ENCODE measurements at regions not wholly inside any gene's neighbourhood (a gene's known extent, or its start where the extent isn't known, plus 50 kb on each side); places are given as distances from the start of the nearest gene placed in this dataset.

DNA sequence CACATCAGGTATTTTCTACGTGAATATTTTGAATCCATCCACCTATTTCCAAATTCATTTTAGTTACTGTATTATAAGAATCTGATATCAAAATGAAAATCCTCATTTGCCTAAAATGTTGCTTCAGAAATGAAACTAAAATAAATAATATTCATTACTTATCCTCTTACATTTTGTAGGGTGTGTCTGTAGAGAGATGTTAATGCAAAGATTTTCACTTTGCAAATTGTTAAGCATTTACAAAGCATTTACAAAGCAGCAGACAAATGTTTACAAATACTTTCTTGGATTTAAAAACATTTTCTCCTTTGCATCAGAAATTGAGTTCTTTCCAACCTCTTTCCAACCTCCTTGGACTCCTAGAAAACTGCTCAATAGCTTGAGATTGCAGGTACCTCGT lies 360.0 kb upstream of the DCN start:
- H3K36me3 ChIP-seq (ENCODE audit: insufficient read depth, low read length): no peaks in the 10 kb centered on the region
- no peaks in the 10 kb centered on the region for H3K79me2 ChIP-seq (ENCODE audit: insufficient read depth, low read length)

DNA sequence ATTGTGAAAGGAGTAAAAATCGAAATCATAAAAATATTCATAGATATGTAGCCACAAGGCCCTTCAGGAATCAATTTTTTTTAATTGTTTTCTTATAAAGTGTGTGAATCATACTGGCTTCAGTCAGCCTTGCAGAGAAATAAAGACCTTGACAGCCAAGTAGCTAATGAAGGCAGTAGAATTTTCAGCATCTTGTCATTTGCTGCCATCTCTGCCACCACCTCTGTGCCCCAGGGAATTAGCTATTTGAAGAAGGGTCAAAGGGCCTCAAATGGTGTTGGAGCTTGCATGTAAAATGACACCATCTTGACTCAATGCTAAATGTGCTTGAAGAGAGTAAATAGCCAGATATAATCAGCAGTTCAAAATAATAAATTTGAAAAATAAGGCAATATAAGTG lies 359.4 kb upstream of the DCN start:
- Histone ChIP-seq H3K36me3 (ENCODE audit: insufficient read depth, low read length) (no peaks in the 10 kb centered on the region), H3K4me1 (ENCODE audit: insufficient read depth, low read length, severe bottlenecking) (no peaks in the 10 kb centered on the region), H2AFZ (ENCODE audit: low read length) (no peak overlapping the region), H3K4me3 (ENCODE audit: low read depth, low read length, poor library complexity, severe bottlenecking) (no peak overlapping the region), H3K79me2 (ENCODE audit: insufficient read depth, low read length) (no peaks in the 10 kb centered on the region), H3K27ac (ENCODE audit: low read depth, low read length, poor library complexity, severe bottlenecking) (no peak overlapping the region), H4K20me1 (ENCODE audit: insufficient read depth, low read length) (no peaks in the 10 kb centered on the region), H3F3A (ENCODE audit: insufficient read depth, low read length) (no peaks in the 10 kb centered on the region), H3K9me3 (ENCODE audit: low read length) (no peaks in the 10 kb centered on the region), H3K9me2 (ENCODE audit: low read depth, low read length) (no peaks in the 10 kb centered on the region), H3K4me2 (ENCODE audit: low read length) (no peak overlapping the region), H3K27me3 (ENCODE audit: insufficient read depth, low read length) (no peaks in the 10 kb centered on the region), H3K9ac (ENCODE audit: low read length) (no peak overlapping the region)
- TF ChIP-seq, protein P1, sequence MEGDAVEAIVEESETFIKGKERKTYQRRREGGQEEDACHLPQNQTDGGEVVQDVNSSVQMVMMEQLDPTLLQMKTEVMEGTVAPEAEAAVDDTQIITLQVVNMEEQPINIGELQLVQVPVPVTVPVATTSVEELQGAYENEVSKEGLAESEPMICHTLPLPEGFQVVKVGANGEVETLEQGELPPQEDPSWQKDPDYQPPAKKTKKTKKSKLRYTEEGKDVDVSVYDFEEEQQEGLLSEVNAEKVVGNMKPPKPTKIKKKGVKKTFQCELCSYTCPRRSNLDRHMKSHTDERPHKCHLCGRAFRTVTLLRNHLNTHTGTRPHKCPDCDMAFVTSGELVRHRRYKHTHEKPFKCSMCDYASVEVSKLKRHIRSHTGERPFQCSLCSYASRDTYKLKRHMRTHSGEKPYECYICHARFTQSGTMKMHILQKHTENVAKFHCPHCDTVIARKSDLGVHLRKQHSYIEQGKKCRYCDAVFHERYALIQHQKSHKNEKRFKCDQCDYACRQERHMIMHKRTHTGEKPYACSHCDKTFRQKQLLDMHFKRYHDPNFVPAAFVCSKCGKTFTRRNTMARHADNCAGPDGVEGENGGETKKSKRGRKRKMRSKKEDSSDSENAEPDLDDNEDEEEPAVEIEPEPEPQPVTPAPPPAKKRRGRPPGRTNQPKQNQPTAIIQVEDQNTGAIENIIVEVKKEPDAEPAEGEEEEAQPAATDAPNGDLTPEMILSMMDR (IDR thresholded peaks at IDR 0.05; ENCODE audit: low read length): no peak
- no peak for TF ChIP-seq EZH2 (IDR thresholded peaks at IDR 0.05; ENCODE audit: borderline replicate concordance, low read length)

More for the DNA sequence above, 360.0 kb upstream of the DCN start:
- TF ChIP-seq, protein P1 (IDR thresholded peaks at IDR 0.05; ENCODE audit: low read length): no peak
- TF ChIP-seq EZH2 (IDR thresholded peaks at IDR 0.05; ENCODE audit: borderline replicate concordance, low read length): no peak
- no peaks in the 10 kb centered on the region for H3K9me3 ChIP-seq (ENCODE audit: low read length)
- H3K4me1 ChIP-seq (ENCODE audit: insufficient read depth, low read length, severe bottlenecking): no peaks in the 10 kb centered on the region
- no peaks in the 10 kb centered on the region for H3K27me3 ChIP-seq (ENCODE audit: insufficient read depth, low read length)
- no peaks in the 10 kb centered on the region for H3K9me2 ChIP-seq (ENCODE audit: low read depth, low read length)
- no peak overlapping the region for H3K4me2 ChIP-seq (ENCODE audit: low read length)
- no peak overlapping the region for H3K4me3 ChIP-seq (ENCODE audit: low read depth, low read length, poor library complexity, severe bottlenecking)
- no peaks in the 10 kb centered on the region for H4K20me1 ChIP-seq (ENCODE audit: insufficient read depth, low read length)
- no peak overlapping the region for H3K27ac ChIP-seq (ENCODE audit: low read depth, low read length, poor library complexity, severe bottlenecking)
- no peak overlapping the region for H2AFZ ChIP-seq (ENCODE audit: low read length)
- H3K9ac ChIP-seq (ENCODE audit: low read length): no peak overlapping the region
- no peaks in the 10 kb centered on the region for H3F3A ChIP-seq (ENCODE audit: insufficient read depth, low read length)

DNA sequence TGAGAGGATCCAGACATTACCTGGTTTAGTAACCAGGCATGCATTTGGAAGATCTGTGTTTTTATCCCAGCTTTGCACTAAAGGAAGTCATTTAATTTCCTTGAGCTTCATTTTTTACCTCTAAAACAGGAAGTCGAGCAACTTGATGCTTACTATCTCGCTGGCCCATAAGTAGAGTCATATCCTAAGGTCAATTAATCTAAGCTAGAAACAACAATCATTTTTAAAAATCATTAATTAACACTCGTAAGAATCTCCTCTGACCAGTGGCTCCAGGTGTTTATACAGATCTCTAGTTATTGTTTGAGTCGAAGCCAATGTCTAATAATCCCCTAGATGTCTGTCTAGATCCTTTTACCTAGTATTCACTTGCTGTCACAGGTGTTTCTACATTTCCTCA lies 355.8 kb upstream of the DCN start:
- H3K9ac ChIP-seq (ENCODE audit: low read length): no peak overlapping the region
- H3K4me2 ChIP-seq (ENCODE audit: low read length): no peak overlapping the region
- no peaks in the 10 kb centered on the region for H4K20me1 ChIP-seq (ENCODE audit: insufficient read depth, low read length)
- H3K79me2 ChIP-seq (ENCODE audit: insufficient read depth, low read length): no peaks in the 10 kb centered on the region
- no peaks in the 10 kb centered on the region for H3F3A ChIP-seq (ENCODE audit: insufficient read depth, low read length)
- H3K27ac ChIP-seq (ENCODE audit: low read depth, low read length, poor library complexity, severe bottlenecking): no peak overlapping the region
- H3K4me3 ChIP-seq (ENCODE audit: low read depth, low read length, poor library complexity, severe bottlenecking): no peak overlapping the region
- TF ChIP-seq EZH2 (IDR thresholded peaks at IDR 0.05; ENCODE audit: borderline replicate concordance, low read length): no peak
- TF ChIP-seq, protein P1 (IDR thresholded peaks at IDR 0.05; ENCODE audit: low read length): no peak
- no peaks in the 10 kb centered on the region for H3K9me3 ChIP-seq (ENCODE audit: low read length)
- no peaks in the 10 kb centered on the region for H3K36me3 ChIP-seq (ENCODE audit: insufficient read depth, low read length)
- no peaks in the 10 kb centered on the region for H3K9me2 ChIP-seq (ENCODE audit: low read depth, low read length)
- H3K27me3 ChIP-seq (ENCODE audit: insufficient read depth, low read length): no peaks in the 10 kb centered on the region
- no peak overlapping the region for H2AFZ ChIP-seq (ENCODE audit: low read length)
- no peaks in the 10 kb centered on the region for H3K4me1 ChIP-seq (ENCODE audit: insufficient read depth, low read length, severe bottlenecking)
